ENCODE measurements at regions not wholly inside any gene's neighbourhood (a gene's known extent, or its start where the extent isn't known, plus 50 kb on each side); places are given as distances from the start of the nearest gene placed in this dataset.

DNA sequence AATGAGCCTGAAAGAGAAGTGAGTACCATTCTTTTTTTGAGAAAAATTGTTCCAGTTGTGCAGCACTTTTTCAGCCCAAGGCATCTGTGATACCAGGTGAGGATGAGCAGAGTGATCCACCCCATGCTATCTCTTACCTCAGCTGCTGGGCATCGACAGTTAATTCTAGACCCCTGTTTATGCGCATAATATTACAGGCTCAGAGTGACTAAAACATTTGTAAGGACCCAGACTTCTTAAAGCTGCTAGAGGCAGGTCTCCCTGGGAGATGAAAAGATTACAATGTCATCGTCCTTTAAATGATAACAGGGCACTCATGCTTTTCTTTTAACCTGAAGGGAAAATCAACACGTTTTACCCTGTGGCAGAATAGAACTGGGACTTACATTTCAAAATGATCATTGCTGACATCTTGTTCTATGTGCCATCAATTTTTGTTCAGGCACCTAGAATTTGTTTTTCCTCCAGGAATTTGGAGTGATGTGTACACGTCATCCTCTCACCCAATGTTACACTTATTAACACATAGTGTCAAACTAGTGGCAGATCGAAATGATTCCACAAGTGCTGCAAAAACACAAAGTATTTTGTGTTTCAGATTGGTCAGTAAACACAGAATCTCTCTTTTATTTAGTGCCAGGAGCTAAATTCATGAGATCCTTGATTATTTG, 684.6 kb downstream of the UTRN start:
- no peak for TF ChIP-seq POLR2A (IDR thresholded peaks at IDR 0.05)
- TF ChIP-seq, protein P1, sequence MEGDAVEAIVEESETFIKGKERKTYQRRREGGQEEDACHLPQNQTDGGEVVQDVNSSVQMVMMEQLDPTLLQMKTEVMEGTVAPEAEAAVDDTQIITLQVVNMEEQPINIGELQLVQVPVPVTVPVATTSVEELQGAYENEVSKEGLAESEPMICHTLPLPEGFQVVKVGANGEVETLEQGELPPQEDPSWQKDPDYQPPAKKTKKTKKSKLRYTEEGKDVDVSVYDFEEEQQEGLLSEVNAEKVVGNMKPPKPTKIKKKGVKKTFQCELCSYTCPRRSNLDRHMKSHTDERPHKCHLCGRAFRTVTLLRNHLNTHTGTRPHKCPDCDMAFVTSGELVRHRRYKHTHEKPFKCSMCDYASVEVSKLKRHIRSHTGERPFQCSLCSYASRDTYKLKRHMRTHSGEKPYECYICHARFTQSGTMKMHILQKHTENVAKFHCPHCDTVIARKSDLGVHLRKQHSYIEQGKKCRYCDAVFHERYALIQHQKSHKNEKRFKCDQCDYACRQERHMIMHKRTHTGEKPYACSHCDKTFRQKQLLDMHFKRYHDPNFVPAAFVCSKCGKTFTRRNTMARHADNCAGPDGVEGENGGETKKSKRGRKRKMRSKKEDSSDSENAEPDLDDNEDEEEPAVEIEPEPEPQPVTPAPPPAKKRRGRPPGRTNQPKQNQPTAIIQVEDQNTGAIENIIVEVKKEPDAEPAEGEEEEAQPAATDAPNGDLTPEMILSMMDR (IDR thresholded peaks at IDR 0.05) = no peak
